ENCODE measurements at regions not wholly inside any gene's neighbourhood (a gene's known extent, or its start where the extent isn't known, plus 50 kb on each side); places are given as distances from the start of the nearest gene placed in this dataset.

DNA sequence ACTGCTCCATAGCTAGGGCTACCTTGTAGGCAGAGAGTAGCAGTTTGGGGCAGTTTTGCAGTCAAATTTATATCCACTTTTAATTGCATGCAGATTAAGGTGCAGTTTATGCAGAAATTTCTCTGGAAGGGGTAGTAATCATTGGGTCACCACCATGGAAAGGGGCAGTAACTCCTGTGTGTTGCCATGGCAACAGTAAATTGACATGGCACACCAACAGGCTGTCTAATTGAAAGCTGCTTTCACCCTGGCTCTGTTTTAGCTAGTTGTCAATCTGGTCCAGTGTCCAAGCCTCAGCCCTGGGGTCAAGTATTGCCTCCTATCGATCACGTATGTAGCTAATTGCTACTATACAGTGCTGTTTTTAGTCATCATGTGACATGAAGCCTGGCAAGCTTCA, 786.1 kb upstream of the CNTN5 start:
- TF ChIP-seq EZH2 (IDR thresholded peaks at IDR 0.05) (no peak), CTCF (IDR thresholded peaks at IDR 0.05) (no peak), EZH2phosphoT487 (IDR thresholded peaks at IDR 0.05) (no peak)
